ENCODE measurements at regions not wholly inside any gene's neighbourhood (a gene's known extent, or its start where the extent isn't known, plus 50 kb on each side); places are given as distances from the start of the nearest gene placed in this dataset.

GRCh38 chr9:15047028-15047551 is 136.9 kb upstream of the FREM1 start:
- Histone ChIP-seq H2AFZ (no peak overlapping the region), H3K9me3 (ENCODE audit: low read depth) (no peaks in the 10 kb centered on the region), H3K4me1 (ENCODE audit: insufficient read depth) (no peaks in the 10 kb centered on the region), H3K79me2 (no peaks in the 10 kb centered on the region), H3K36me3 (replicated peaks; ENCODE audit: insufficient read depth, low read depth) (no peaks in the 10 kb centered on the region), H3K9me2 (replicated peaks; ENCODE audit: insufficient read depth) (no peaks in the 10 kb centered on the region), H3K4me2 (no peak overlapping the region), H4K20me1 (ENCODE audit: insufficient read depth, poor library complexity, severe bottlenecking) (no peaks in the 10 kb centered on the region), H3K27me3 (no peaks in the 10 kb centered on the region), H3K27ac (no peak overlapping the region), H3K4me3 (no peak overlapping the region)
- WGBS (ENCODE audit: low lambda C conversion rate, missing lambda C conversion rate) = 88% methylated on average over 5 of the region's 5 CpGs
- TF ChIP-seq, protein P1, sequence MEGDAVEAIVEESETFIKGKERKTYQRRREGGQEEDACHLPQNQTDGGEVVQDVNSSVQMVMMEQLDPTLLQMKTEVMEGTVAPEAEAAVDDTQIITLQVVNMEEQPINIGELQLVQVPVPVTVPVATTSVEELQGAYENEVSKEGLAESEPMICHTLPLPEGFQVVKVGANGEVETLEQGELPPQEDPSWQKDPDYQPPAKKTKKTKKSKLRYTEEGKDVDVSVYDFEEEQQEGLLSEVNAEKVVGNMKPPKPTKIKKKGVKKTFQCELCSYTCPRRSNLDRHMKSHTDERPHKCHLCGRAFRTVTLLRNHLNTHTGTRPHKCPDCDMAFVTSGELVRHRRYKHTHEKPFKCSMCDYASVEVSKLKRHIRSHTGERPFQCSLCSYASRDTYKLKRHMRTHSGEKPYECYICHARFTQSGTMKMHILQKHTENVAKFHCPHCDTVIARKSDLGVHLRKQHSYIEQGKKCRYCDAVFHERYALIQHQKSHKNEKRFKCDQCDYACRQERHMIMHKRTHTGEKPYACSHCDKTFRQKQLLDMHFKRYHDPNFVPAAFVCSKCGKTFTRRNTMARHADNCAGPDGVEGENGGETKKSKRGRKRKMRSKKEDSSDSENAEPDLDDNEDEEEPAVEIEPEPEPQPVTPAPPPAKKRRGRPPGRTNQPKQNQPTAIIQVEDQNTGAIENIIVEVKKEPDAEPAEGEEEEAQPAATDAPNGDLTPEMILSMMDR (IDR thresholded peaks at IDR 0.05; ENCODE audit: poor library complexity) = no peak
- TF ChIP-seq EZH2phosphoT487 (IDR thresholded peaks at IDR 0.05; ENCODE audit: low read depth, severe bottlenecking, unreplicated experiment) (no peak), EZH2 (IDR thresholded peaks at IDR 0.05; ENCODE audit: borderline replicate concordance) (no peak)
- no peak for DNase-seq (ENCODE audit: low spot score)

GRCh38 chr9:15033316-15033715 is 123.1 kb upstream of the FREM1 start:
- H3K9me3 ChIP-seq (ENCODE audit: low read depth) = no peaks in the 10 kb centered on the region
- no peaks in the 10 kb centered on the region for H3K36me3 ChIP-seq (replicated peaks; ENCODE audit: insufficient read depth, low read depth)
- no peaks in the 10 kb centered on the region for H3K4me1 ChIP-seq (ENCODE audit: insufficient read depth)
- no peak for DNase-seq (ENCODE audit: low spot score)
- H3K4me2 ChIP-seq = no peak overlapping the region
- WGBS (ENCODE audit: low lambda C conversion rate, missing lambda C conversion rate) = 91% methylated on average over 4 of the region's 4 CpGs
- H2AFZ ChIP-seq = no peak overlapping the region
- no peak for TF ChIP-seq EZH2 (IDR thresholded peaks at IDR 0.05; ENCODE audit: borderline replicate concordance)
- H4K20me1 ChIP-seq (ENCODE audit: insufficient read depth, poor library complexity, severe bottlenecking) = no peaks in the 10 kb centered on the region
- H3K4me3 ChIP-seq = no peak overlapping the region
- H3K27me3 ChIP-seq = no peaks in the 10 kb centered on the region
- no peaks in the 10 kb centered on the region for H3K9me2 ChIP-seq (replicated peaks; ENCODE audit: insufficient read depth)
- H3K79me2 ChIP-seq = no peaks in the 10 kb centered on the region
- no peak overlapping the region for H3K27ac ChIP-seq

GRCh38 chr9:15032860-15033259 is 122.6 kb upstream of the FREM1 start:
- H3K4me1 ChIP-seq (ENCODE audit: insufficient read depth) = no peaks in the 10 kb centered on the region
- no peaks in the 10 kb centered on the region for H3K79me2 ChIP-seq
- H4K20me1 ChIP-seq (ENCODE audit: insufficient read depth, poor library complexity, severe bottlenecking) = no peaks in the 10 kb centered on the region
- no peak overlapping the region for H2AFZ ChIP-seq
- TF ChIP-seq, protein P1 (IDR thresholded peaks at IDR 0.05; ENCODE audit: poor library complexity) = no peak
- no peak for TF ChIP-seq EZH2phosphoT487 (IDR thresholded peaks at IDR 0.05; ENCODE audit: low read depth, severe bottlenecking, unreplicated experiment)
- no peak for TF ChIP-seq EZH2 (IDR thresholded peaks at IDR 0.05; ENCODE audit: borderline replicate concordance)
- WGBS (ENCODE audit: low lambda C conversion rate, missing lambda C conversion rate) = 100% methylated on average over 1 of the region's 1 CpG
- no peak overlapping the region for H3K4me2 ChIP-seq
- no peak overlapping the region for H3K27ac ChIP-seq
- no peaks in the 10 kb centered on the region for H3K27me3 ChIP-seq
- H3K36me3 ChIP-seq (replicated peaks; ENCODE audit: insufficient read depth, low read depth) = no peaks in the 10 kb centered on the region
- H3K9me2 ChIP-seq (replicated peaks; ENCODE audit: insufficient read depth) = no peaks in the 10 kb centered on the region
- no peak overlapping the region for H3K4me3 ChIP-seq
- no peak for DNase-seq (ENCODE audit: low spot score)
- no peaks in the 10 kb centered on the region for H3K9me3 ChIP-seq (ENCODE audit: low read depth)

GRCh38 chr9:15021146-15021545 is 110.9 kb upstream of the FREM1 start:
- TF ChIP-seq, protein P1 (IDR thresholded peaks at IDR 0.05; ENCODE audit: poor library complexity) = no peak
- TF ChIP-seq EZH2phosphoT487 (IDR thresholded peaks at IDR 0.05; ENCODE audit: low read depth, severe bottlenecking, unreplicated experiment) (no peak), EZH2 (IDR thresholded peaks at IDR 0.05; ENCODE audit: borderline replicate concordance) (no peak)
- no peaks in the 10 kb centered on the region for H3K4me1 ChIP-seq (ENCODE audit: insufficient read depth)
- H4K20me1 ChIP-seq (ENCODE audit: insufficient read depth, poor library complexity, severe bottlenecking) = no peaks in the 10 kb centered on the region
- H3K9me2 ChIP-seq (replicated peaks; ENCODE audit: insufficient read depth) = no peaks in the 10 kb centered on the region
- no peak overlapping the region for H3K4me2 ChIP-seq
- no peaks in the 10 kb centered on the region for H3K36me3 ChIP-seq (replicated peaks; ENCODE audit: insufficient read depth, low read depth)
- no peak overlapping the region for H3K4me3 ChIP-seq
- 75% methylated on average over 1 of the region's 1 CpG for WGBS (ENCODE audit: low lambda C conversion rate, missing lambda C conversion rate)
- H3K9me3 ChIP-seq (ENCODE audit: low read depth) = no peaks in the 10 kb centered on the region
- no peak overlapping the region for H2AFZ ChIP-seq
- no peaks in the 10 kb centered on the region for H3K79me2 ChIP-seq
- H3K27ac ChIP-seq = no peak overlapping the region
- no peaks in the 10 kb centered on the region for H3K27me3 ChIP-seq
- DNase-seq (ENCODE audit: low spot score) = no peak
